KMS-11 (cell line): ENCODE measurements at regions not wholly inside any gene's neighbourhood (a gene's known extent, or its start where the extent isn't known, plus 50 kb on each side); places are given as distances from the start of the nearest gene placed in this dataset.

ENCODE experiments used
- H2AFZ ChIP-seq: fragments of 200-600 bp; sonication (generic); 2 replicates; pipeline ENCODE4 v1.6.1; 2016; ENCODE audit warnings: antibody characterized with exemption, mixed run types, low read depth
- H3K27ac ChIP-seq: fragments of 200-600 bp; sonication (generic); 2 replicates; pipeline ENCODE4 v1.6.1; 2016; ENCODE audit warnings: mild to moderate bottlenecking, mixed run types
- H3K27me3 ChIP-seq: fragments of 200-600 bp; sonication (generic); 2 replicates; pipeline ENCODE4 v1.6.1; 2017; ENCODE audit warnings: mild to moderate bottlenecking, low read depth, mixed run types, moderate library complexity; ENCODE audit not compliant: insufficient read depth
- H3K36me3 ChIP-seq: fragments of 200-600 bp; sonication (generic); 2 replicates; pipeline ENCODE4 v1.6.1; 2017; ENCODE audit warnings: mild to moderate bottlenecking, mixed run types; ENCODE audit not compliant: insufficient read depth
- H3K4me1 ChIP-seq: fragments of 200-600 bp; sonication (generic); 2 replicates; pipeline ENCODE4 v1.6.1; 2016; ENCODE audit warnings: mild to moderate bottlenecking, low read depth, mixed run types; ENCODE audit not compliant: poor library complexity, severe bottlenecking
- H3K4me2 ChIP-seq: fragments of 200-600 bp; sonication (generic); 2 replicates; pipeline ENCODE4 v1.7.0; 2016; ENCODE audit warnings: mild to moderate bottlenecking, mixed run types
- H3K4me3 ChIP-seq: fragments of 200-600 bp; sonication (generic); IDR thresholded peaks from 2 replicates; pipeline ENCODE4 v1.6.1; 2017; ENCODE audit warnings: low read depth, low read length, mixed read lengths; ENCODE audit not compliant: insufficient read depth
- H3K79me2 ChIP-seq: fragments of 200-600 bp; sonication (generic); 2 replicates; pipeline ENCODE4 v1.6.1; 2016; ENCODE audit warnings: low read depth, mixed run types; ENCODE audit not compliant: insufficient read depth
- H3K9ac ChIP-seq: fragments of 200-600 bp; sonication (generic); 2 replicates; pipeline ENCODE4 v1.6.1; 2016; ENCODE audit warnings: mild to moderate bottlenecking, mixed run types
- H4K20me1 ChIP-seq: fragments of 200-600 bp; sonication (generic); 2 replicates; pipeline ENCODE4 v1.6.1; 2016; ENCODE audit warnings: mild to moderate bottlenecking, mixed run types; ENCODE audit not compliant: insufficient read depth
- CTCF ChIP-seq: fragments of 200-600 bp; sonication (generic); conservative IDR thresholded peaks from 2 replicates; pipeline ENCODE4 v1.6.1; 2017; ENCODE audit warnings: low read depth, mild to moderate bottlenecking, antibody characterized with exemption, low read length, moderate library complexity, mixed read lengths

DNA sequence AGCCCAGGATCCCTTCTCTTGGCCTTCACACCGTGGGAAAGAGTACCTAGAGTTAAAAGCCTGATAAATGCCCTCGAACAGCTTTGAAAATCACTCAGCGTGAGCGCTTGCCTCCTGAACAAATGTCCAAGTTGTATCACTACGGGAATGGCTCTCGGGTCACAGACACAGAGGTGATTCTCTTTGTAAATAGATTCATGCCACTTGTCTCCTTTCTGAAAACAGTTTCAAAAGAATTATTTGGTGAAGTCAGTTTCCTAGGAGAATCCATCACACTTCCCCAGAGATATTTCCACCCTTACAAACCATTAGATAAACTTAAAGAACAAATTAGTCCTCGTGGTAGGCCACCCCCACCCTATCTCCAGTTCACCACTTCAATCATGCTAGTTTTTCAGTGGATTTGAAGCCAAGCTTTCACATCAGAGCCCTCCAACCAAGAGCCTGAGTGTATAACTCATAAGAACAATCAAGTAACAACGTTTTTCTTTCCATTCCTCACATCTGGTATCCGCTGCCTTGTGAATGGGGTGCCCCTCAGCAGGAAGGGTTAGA, 132.9 kb downstream of the SLC30A10 start:
- no peak overlapping the region for H3K9ac ChIP-seq
- H3K27ac ChIP-seq, result no peak overlapping the region
- H3K79me2 ChIP-seq, result no peaks in the 10 kb centered on the region
- H3K36me3 ChIP-seq, result no peaks in the 10 kb centered on the region
- no peak overlapping the region for H3K4me3 ChIP-seq
- no peaks in the 10 kb centered on the region for H3K4me1 ChIP-seq
- TF ChIP-seq CTCF, result no peak
- no peak overlapping the region for H3K4me2 ChIP-seq
- no peaks in the 10 kb centered on the region for H4K20me1 ChIP-seq
- H3K27me3 ChIP-seq, result no peaks in the 10 kb centered on the region
- no peak overlapping the region for H2AFZ ChIP-seq

GRCh38 chr1:219794085-219794743, 134.1 kb downstream of the SLC30A10 start:
- Histone ChIP-seq H3K4me2 (no peak overlapping the region), H3K79me2 (no peaks in the 10 kb centered on the region), H3K4me1 (no peaks in the 10 kb centered on the region), H3K27ac (no peak overlapping the region), H4K20me1 (no peaks in the 10 kb centered on the region), H3K4me3 (no peak overlapping the region), H3K27me3 (no peaks in the 10 kb centered on the region), H3K9ac (no peak overlapping the region), H3K36me3 (no peaks in the 10 kb centered on the region), H2AFZ (no peak overlapping the region)
- no peak for TF ChIP-seq CTCF

DNA sequence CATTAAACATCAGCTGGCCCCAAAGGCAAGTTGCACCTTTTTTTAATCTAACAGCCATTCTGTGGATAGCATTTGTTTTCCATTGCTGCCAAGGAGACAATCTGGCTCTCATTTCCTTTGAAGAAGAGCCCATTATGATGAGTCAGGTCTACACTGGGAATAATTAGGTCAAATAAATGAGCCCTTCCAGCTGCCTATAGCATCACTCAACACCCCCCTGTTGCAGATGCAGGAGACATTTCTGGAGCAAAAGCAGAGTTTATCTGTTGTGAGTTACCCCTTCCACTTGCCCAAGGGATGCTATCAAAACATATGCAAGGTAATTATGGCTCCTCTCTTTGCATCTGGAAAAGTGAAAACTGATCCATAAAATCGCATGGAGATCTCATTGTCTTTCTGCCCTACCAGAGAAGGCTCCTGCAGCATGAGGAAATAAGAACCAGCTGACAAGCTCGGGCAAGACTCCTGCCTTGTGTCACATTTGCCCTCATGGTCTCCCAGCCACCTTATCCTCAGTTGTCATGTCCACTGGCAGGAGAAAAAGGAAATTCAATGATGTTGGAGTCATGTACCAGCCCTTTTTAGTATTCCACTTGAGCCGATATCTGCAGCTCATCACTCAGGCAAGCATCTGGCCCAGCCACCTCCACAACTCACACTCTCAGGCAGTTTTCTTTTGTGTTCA, 135.9 kb downstream of the SLC30A10 start:
- H3K9ac ChIP-seq, result no peak overlapping the region

DNA sequence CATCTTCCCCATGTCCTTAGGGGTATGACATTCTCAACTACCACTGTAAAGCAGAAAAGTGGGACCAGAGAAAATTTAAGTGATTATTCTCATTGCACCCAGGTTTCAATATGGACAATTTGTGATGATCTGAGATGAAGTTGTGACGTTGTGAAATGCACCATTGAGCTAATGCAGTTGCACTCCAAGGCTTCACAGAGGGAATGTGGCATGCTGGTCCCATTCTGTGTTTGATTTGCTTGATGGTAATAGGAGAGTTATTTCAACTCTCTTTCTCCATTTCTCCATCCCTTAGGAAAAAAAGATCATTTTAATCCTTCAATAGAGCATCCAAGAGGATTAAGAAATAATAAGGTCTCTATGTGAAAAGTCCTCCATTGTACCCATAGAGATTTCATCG, 136.6 kb downstream of the SLC30A10 start:
- Histone ChIP-seq H3K4me3 (no peak overlapping the region), H2AFZ (no peak overlapping the region), H3K36me3 (no peaks in the 10 kb centered on the region), H3K79me2 (no peaks in the 10 kb centered on the region), H3K4me1 (no peaks in the 10 kb centered on the region), H3K27me3 (no peaks in the 10 kb centered on the region), H3K27ac (no peak overlapping the region), H3K9ac (no peak overlapping the region), H4K20me1 (no peaks in the 10 kb centered on the region), H3K4me2 (no peak overlapping the region)
- no peak for TF ChIP-seq CTCF

More for the DNA sequence above, 135.9 kb downstream of the SLC30A10 start:
- no peaks in the 10 kb centered on the region for H4K20me1 ChIP-seq
- H3K36me3 ChIP-seq, result no peaks in the 10 kb centered on the region
- H3K79me2 ChIP-seq, result no peaks in the 10 kb centered on the region
- H3K4me1 ChIP-seq, result no peaks in the 10 kb centered on the region
- H2AFZ ChIP-seq, result no peak overlapping the region
- no peak overlapping the region for H3K27ac ChIP-seq
- H3K4me2 ChIP-seq, result no peak overlapping the region
- no peak overlapping the region for H3K4me3 ChIP-seq
- TF ChIP-seq CTCF, result no peak
- H3K27me3 ChIP-seq, result no peaks in the 10 kb centered on the region
